ENCODE measurements at regions not wholly inside any gene's neighbourhood (a gene's known extent, or its start where the extent isn't known, plus 50 kb on each side); places are given as distances from the start of the nearest gene placed in this dataset.

GRCh38 chrX:36950495-36951253 is 57.5 kb upstream of the FAM47C start:
- no peak for DNase-seq

- DNase-seq, result no peak
Measured at GRCh38 chrX:36957425-36958328, 50.5 kb upstream of the FAM47C start.

Measured in NCI-H2029 (cell line).